ENCODE measurements at regions not wholly inside any gene's neighbourhood (a gene's known extent, or its start where the extent isn't known, plus 50 kb on each side); places are given as distances from the start of the nearest gene placed in this dataset.

DNA sequence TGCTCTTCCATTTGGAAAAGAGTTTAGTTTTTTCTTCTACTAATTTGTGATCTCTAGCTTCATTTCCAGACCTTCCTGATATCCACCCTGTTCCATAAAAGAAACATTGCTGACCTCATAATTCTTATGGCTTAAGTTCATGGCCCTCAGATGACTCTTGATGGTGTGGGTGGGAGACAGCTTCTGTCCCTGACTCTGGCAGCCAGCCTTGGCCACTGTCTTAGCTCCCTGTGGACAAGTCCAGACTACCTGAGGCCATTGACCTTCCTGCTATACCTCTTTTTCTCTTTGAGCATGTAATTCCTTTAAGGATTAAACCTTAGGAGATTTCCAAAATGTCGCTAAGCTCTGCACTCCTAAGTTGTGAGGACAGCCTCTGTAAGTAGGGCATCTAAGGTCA lies 101.1 kb upstream of the DAP start:
- no peak overlapping the region for H3K9ac ChIP-seq (ENCODE audit: low read length)
- no peaks in the 10 kb centered on the region for H3F3A ChIP-seq (ENCODE audit: insufficient read depth, low read length)
- H3K36me3 ChIP-seq (replicated peaks; ENCODE audit: insufficient read depth, low read length), result no peaks in the 10 kb centered on the region
- no peak overlapping the region for H2AFZ ChIP-seq (ENCODE audit: low read length)
- no peak overlapping the region for H3K4me2 ChIP-seq (ENCODE audit: low read depth, low read length)
- no peaks in the 10 kb centered on the region for H3K9me3 ChIP-seq (replicated peaks; ENCODE audit: insufficient read depth, low read length)
- no peaks in the 10 kb centered on the region for H3K79me2 ChIP-seq (ENCODE audit: low read length)
- no peak for TF ChIP-seq EZH2 (optimal IDR thresholded peaks at IDR 0.05; ENCODE audit: low read depth, low read length)
- TF ChIP-seq EZH2phosphoT487 (IDR thresholded peaks at IDR 0.05; ENCODE audit: low read length), result no peak
- TF ChIP-seq, protein P1, sequence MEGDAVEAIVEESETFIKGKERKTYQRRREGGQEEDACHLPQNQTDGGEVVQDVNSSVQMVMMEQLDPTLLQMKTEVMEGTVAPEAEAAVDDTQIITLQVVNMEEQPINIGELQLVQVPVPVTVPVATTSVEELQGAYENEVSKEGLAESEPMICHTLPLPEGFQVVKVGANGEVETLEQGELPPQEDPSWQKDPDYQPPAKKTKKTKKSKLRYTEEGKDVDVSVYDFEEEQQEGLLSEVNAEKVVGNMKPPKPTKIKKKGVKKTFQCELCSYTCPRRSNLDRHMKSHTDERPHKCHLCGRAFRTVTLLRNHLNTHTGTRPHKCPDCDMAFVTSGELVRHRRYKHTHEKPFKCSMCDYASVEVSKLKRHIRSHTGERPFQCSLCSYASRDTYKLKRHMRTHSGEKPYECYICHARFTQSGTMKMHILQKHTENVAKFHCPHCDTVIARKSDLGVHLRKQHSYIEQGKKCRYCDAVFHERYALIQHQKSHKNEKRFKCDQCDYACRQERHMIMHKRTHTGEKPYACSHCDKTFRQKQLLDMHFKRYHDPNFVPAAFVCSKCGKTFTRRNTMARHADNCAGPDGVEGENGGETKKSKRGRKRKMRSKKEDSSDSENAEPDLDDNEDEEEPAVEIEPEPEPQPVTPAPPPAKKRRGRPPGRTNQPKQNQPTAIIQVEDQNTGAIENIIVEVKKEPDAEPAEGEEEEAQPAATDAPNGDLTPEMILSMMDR (IDR thresholded peaks at IDR 0.05; ENCODE audit: low read length), result no peak
- no peak for DNase-seq
- H3K27ac ChIP-seq (ENCODE audit: low read length), result no peak overlapping the region
- no peaks in the 10 kb centered on the region for H3K4me1 ChIP-seq (ENCODE audit: low read length)
- H4K20me1 ChIP-seq (ENCODE audit: insufficient read depth, low read length), result no peaks in the 10 kb centered on the region
- H3K4me3 ChIP-seq (ENCODE audit: low read length), result no peak overlapping the region
- H3K9me2 ChIP-seq (replicated peaks; ENCODE audit: insufficient read depth, low read length), result no peaks in the 10 kb centered on the region
- no peaks in the 10 kb centered on the region for H3K27me3 ChIP-seq (replicated peaks; ENCODE audit: insufficient read depth, low read length)

DNA sequence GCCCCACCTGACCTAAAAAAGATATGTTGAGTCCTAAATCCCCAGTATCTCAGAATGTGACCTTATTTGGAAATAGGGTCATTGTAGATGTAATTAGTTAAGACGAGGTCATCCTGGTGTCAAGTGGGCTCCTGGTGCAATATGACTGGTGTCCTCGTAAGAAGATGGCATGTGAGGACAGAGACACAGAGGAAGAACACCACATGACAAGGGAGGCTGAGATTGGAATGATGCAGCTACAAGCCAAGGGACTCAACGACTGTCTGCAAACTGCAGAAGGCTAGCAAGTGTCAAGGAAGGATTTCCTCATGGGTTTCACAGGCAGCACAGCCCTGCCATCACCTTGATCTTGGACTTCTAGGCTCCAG lies 100.4 kb upstream of the DAP start:
- H3K4me2 ChIP-seq (ENCODE audit: low read depth, low read length), result no peak overlapping the region
- no peaks in the 10 kb centered on the region for H3K9me2 ChIP-seq (replicated peaks; ENCODE audit: insufficient read depth, low read length)
- H3F3A ChIP-seq (ENCODE audit: insufficient read depth, low read length), result no peaks in the 10 kb centered on the region
- no peak overlapping the region for H2AFZ ChIP-seq (ENCODE audit: low read length)
- no peaks in the 10 kb centered on the region for H3K36me3 ChIP-seq (replicated peaks; ENCODE audit: insufficient read depth, low read length)
- no peak overlapping the region for H3K27ac ChIP-seq (ENCODE audit: low read length)
- TF ChIP-seq EZH2phosphoT487 (IDR thresholded peaks at IDR 0.05; ENCODE audit: low read length) (no peak), EZH2 (optimal IDR thresholded peaks at IDR 0.05; ENCODE audit: low read depth, low read length) (no peak)
- TF ChIP-seq, protein P1 (IDR thresholded peaks at IDR 0.05; ENCODE audit: low read length), result no peak
- no peaks in the 10 kb centered on the region for H3K27me3 ChIP-seq (replicated peaks; ENCODE audit: insufficient read depth, low read length)
- no peak for DNase-seq
- no peaks in the 10 kb centered on the region for H3K4me1 ChIP-seq (ENCODE audit: low read length)
- H3K9ac ChIP-seq (ENCODE audit: low read length), result no peak overlapping the region
- H3K4me3 ChIP-seq (ENCODE audit: low read length), result no peak overlapping the region
- no peaks in the 10 kb centered on the region for H4K20me1 ChIP-seq (ENCODE audit: insufficient read depth, low read length)
- H3K9me3 ChIP-seq (replicated peaks; ENCODE audit: insufficient read depth, low read length), result no peaks in the 10 kb centered on the region
- H3K79me2 ChIP-seq (ENCODE audit: low read length), result no peaks in the 10 kb centered on the region

DNA sequence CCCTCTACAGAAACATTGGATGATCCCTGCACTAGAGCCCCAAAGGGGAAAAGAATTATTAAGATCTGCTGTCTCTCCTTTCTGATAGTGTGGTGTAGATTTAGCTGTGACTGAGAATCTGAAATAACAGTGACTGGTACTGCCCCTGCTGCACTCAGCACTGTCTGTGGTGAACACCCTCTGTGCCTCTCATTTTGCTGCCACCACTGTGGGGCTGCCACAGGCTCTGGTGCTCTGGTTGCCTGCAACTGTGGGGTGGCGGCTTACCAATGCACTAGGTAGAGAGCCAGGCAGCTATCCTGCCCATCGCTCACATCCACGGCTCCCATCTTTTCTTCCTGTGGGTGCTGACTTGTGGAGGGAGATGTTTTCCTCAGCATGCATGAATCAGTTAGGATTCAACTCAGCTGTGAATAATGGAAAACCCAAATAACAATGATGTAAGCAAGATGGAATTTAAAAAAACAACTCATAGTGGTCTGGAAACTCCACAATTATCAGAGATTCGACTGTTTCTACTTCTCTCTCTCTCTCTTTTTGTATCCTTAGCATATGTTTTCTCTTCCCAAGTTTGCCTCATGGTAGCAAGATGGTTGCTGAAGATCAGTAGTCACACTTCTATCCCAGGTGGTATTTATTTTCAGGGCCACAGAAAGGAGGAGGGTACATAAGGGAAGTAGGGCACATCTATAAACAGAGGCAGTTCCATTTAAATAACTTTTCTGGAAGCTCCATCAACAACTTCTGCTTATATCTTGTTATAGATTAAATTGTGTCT lies 99.8 kb upstream of the DAP start:
- DNase-seq, result no peak
- no peak overlapping the region for H3K27ac ChIP-seq (ENCODE audit: low read length)

More for the DNA sequence above, 99.8 kb upstream of the DAP start:
- no peaks in the 10 kb centered on the region for H3K27me3 ChIP-seq (replicated peaks; ENCODE audit: insufficient read depth, low read length)
- no peaks in the 10 kb centered on the region for H4K20me1 ChIP-seq (ENCODE audit: insufficient read depth, low read length)
- H2AFZ ChIP-seq (ENCODE audit: low read length), result no peak overlapping the region
- H3F3A ChIP-seq (ENCODE audit: insufficient read depth, low read length), result no peaks in the 10 kb centered on the region
- no peaks in the 10 kb centered on the region for H3K79me2 ChIP-seq (ENCODE audit: low read length)
- H3K36me3 ChIP-seq (replicated peaks; ENCODE audit: insufficient read depth, low read length), result no peaks in the 10 kb centered on the region
- no peak overlapping the region for H3K4me2 ChIP-seq (ENCODE audit: low read depth, low read length)
- H3K9me3 ChIP-seq (replicated peaks; ENCODE audit: insufficient read depth, low read length), result no peaks in the 10 kb centered on the region
- TF ChIP-seq EZH2phosphoT487 (IDR thresholded peaks at IDR 0.05; ENCODE audit: low read length), result no peak
- no peak for TF ChIP-seq EZH2 (optimal IDR thresholded peaks at IDR 0.05; ENCODE audit: low read depth, low read length)
- TF ChIP-seq, protein P1 (IDR thresholded peaks at IDR 0.05; ENCODE audit: low read length), result no peak
- H3K9ac ChIP-seq (ENCODE audit: low read length), result no peak overlapping the region
- H3K4me1 ChIP-seq (ENCODE audit: low read length), result no peaks in the 10 kb centered on the region
- H3K9me2 ChIP-seq (replicated peaks; ENCODE audit: insufficient read depth, low read length), result no peaks in the 10 kb centered on the region
- H3K4me3 ChIP-seq (ENCODE audit: low read length), result no peak overlapping the region

Data from MM.1S (cell line).